ENCODE measurements at regions not wholly inside any gene's neighbourhood (a gene's known extent, or its start where the extent isn't known, plus 50 kb on each side); places are given as distances from the start of the nearest gene placed in this dataset.

DNA sequence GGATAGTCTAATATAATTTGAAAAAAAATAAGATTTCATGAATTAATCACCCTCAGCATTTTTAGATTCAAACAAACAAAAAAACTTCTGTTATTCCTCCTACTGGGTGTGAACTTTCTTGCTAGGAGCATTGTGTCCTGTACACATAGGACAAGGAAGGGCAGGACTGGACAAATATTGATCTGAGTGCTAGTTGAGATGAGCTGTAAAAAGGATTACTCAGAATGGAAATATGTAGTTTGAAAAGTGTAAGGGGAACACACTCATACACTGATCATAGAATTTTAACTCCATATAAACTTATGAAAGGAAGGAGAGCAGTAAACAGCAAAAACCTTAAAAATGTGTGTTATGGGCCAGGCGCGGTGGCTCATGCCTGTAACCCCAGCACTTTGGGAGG is 156.5 kb upstream of the ZNF648 start:
- 90% methylated on average over 2 of the region's 2 CpGs; no CpG with 5 or more reads in 1 of the 2 donors for WGBS, 2 donors (ENCODE audit: low coverage in 1 of 2)
- in situ Hi-C loops (cut with MboI; ENCODE audit: low pct_ligation_motif_present in 1 of 4, low pct_unique_long_range_greater_than_20kb in 1 of 4, low sequenced_read_pairs in 3 of 4) (no loop called here), intact Hi-C loops (cut with DNase I; ENCODE audit: low total_unique reads) (no loop called here)
- TF ChIP-seq, protein P1, sequence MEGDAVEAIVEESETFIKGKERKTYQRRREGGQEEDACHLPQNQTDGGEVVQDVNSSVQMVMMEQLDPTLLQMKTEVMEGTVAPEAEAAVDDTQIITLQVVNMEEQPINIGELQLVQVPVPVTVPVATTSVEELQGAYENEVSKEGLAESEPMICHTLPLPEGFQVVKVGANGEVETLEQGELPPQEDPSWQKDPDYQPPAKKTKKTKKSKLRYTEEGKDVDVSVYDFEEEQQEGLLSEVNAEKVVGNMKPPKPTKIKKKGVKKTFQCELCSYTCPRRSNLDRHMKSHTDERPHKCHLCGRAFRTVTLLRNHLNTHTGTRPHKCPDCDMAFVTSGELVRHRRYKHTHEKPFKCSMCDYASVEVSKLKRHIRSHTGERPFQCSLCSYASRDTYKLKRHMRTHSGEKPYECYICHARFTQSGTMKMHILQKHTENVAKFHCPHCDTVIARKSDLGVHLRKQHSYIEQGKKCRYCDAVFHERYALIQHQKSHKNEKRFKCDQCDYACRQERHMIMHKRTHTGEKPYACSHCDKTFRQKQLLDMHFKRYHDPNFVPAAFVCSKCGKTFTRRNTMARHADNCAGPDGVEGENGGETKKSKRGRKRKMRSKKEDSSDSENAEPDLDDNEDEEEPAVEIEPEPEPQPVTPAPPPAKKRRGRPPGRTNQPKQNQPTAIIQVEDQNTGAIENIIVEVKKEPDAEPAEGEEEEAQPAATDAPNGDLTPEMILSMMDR (IDR thresholded peaks at IDR 0.05), result no peak
- TF ChIP-seq POLR2AphosphoS5 (IDR thresholded peaks at IDR 0.05), result peak in 2 of 3 donors; percentile 55 to 62
- TF ChIP-seq EP300 (IDR thresholded peaks at IDR 0.05; ENCODE audit: low read depth), result peak; percentile 91
- no peaks in the 10 kb centered on the region for H3K36me3 ChIP-seq
- peak overlapping the region; percentile 76 to 80 (median 76) for H3K27ac ChIP-seq
- no peak overlapping the region for H3K4me3 ChIP-seq
- no peaks in the 10 kb centered on the region for H3K27me3 ChIP-seq
- H3K9me3 ChIP-seq, result no peaks in the 10 kb centered on the region
- DNase-seq, result no peak
- peaks cover 7 to 37% (median 26%) of the 10 kb centered on the region in 4 donors for H3K4me1 ChIP-seq

DNA sequence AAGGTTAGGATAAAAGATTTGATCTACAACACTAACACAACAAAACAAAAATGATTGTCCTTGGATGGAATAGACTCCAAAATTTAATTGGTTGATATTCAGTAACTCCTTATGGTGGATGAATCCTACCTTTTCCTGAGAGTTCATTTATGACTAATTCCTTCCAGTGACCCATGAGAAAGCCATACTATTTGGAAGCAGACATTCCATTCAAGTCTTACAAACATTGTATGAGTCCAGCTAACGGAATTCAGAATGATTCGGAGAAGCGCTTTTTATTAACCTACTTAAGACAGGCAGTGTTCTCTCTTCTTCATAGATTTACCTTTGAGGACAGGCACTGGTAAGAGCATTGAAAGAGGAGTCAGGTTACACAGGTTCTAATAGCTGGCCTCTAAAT is 155.6 kb upstream of the ZNF648 start:
- TF ChIP-seq, protein P1 (IDR thresholded peaks at IDR 0.05), result no peak
- no peak for TF ChIP-seq EP300 (IDR thresholded peaks at IDR 0.05; ENCODE audit: low read depth)
- TF ChIP-seq POLR2AphosphoS5 (IDR thresholded peaks at IDR 0.05), result no peak
- TF ChIP-seq POLR2A (IDR thresholded peaks at IDR 0.05), result no peak
- Histone ChIP-seq H3K4me3 (no peak overlapping the region), H3K36me3 (no peaks in the 10 kb centered on the region), H3K9me3 (no peaks in the 10 kb centered on the region), H3K4me1 (peaks cover 7 to 37% (median 26%) of the 10 kb centered on the region in 4 donors), H3K27ac (peak overlapping the region in 3 of 4 donors; percentile 62 to 80 (median 76)), H3K27me3 (no peaks in the 10 kb centered on the region)
- WGBS, 2 donors (ENCODE audit: low coverage in 1 of 2), result 97 to 100% methylated on average over 2 to 3 of the region's 3 CpGs
- in situ Hi-C loops (cut with MboI; ENCODE audit: low pct_ligation_motif_present in 1 of 4, low pct_unique_long_range_greater_than_20kb in 1 of 4, low sequenced_read_pairs in 3 of 4), result no loop called here
- no peak for DNase-seq
- intact Hi-C loops (cut with DNase I; ENCODE audit: low total_unique reads), result no loop called here

DNA sequence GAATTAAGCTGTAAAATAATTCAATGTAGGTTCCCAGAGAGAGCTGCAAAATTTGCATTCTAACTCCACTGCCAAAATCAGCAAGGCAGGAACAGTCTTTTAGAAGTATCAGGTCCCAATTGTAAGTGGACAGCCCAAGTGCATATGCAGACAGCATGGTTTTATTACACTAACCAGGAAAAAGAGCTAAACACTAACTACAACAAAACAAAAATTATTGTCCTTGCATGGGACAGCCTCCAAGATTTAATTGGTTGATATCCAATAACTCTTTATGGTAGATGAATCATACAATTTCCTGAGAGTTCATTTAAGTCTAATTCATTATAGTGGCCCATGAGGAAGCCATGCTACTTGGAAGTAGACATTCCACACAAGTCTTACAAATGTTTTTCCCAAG is 154.3 kb upstream of the ZNF648 start:
- in situ Hi-C loops (cut with MboI; ENCODE audit: low pct_ligation_motif_present in 1 of 4, low pct_unique_long_range_greater_than_20kb in 1 of 4, low sequenced_read_pairs in 3 of 4), result no loop called here

DNA sequence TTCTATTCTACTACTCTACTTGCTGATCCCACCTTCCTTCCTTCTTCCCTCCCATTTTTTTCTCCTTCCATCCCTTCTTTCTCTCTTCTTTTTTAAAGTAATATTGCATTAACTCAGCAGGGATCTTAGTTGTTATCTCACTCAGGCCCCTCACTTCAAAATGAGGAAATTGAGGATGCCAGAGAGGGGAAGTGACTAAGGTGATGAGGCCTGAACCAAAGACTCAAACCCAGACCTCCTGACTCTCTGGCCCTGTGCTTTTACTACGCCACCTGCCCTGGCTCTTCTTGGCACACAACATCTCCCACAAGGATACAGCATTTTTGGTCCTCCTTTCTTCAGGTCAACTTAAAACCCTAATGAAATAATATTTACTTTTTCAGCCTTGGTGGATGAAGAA is 151.7 kb upstream of the ZNF648 start:
- no peak overlapping the region for H3K27ac ChIP-seq
- H3K36me3 ChIP-seq, result no peaks in the 10 kb centered on the region
- H3K4me1 ChIP-seq, result peaks cover 4 to 25% (median 17%) of the 10 kb centered on the region in 4 donors
- 67 to 76% methylated on average over 1 of the region's 1 CpG for WGBS, 2 donors (ENCODE audit: low coverage in 1 of 2)
- TF ChIP-seq EP300 (IDR thresholded peaks at IDR 0.05; ENCODE audit: low read depth) (no peak), POLR2AphosphoS5 (IDR thresholded peaks at IDR 0.05) (no peak), POLR2A (IDR thresholded peaks at IDR 0.05) (no peak)
- TF ChIP-seq, protein P1 (IDR thresholded peaks at IDR 0.05), result no peak
- no peak overlapping the region for H3K4me3 ChIP-seq
- no peak for DNase-seq
- no peaks in the 10 kb centered on the region for H3K9me3 ChIP-seq
- intact Hi-C loops (cut with DNase I; ENCODE audit: low total_unique reads), result no loop called here
- in situ Hi-C loops (cut with MboI; ENCODE audit: low pct_ligation_motif_present in 1 of 4, low pct_unique_long_range_greater_than_20kb in 1 of 4, low sequenced_read_pairs in 3 of 4), result no loop called here
- no peaks in the 10 kb centered on the region for H3K27me3 ChIP-seq

More for the DNA sequence above, 154.3 kb upstream of the ZNF648 start:
- DNase-seq, result no peak
- Histone ChIP-seq H3K9me3 (no peaks in the 10 kb centered on the region), H3K4me3 (no peak overlapping the region), H3K4me1 (peaks cover 7 to 37% (median 26%) of the 10 kb centered on the region in 4 donors), H3K36me3 (no peaks in the 10 kb centered on the region), H3K27me3 (no peaks in the 10 kb centered on the region), H3K27ac (peak overlapping the region; percentile 62 to 80 (median 71))
- intact Hi-C loops (cut with DNase I; ENCODE audit: low total_unique reads), result no loop called here
- TF ChIP-seq, protein P1 (IDR thresholded peaks at IDR 0.05), result no peak
- TF ChIP-seq POLR2AphosphoS5 (IDR thresholded peaks at IDR 0.05), result peak in 1 of 3 donors; percentile 53
- TF ChIP-seq EP300 (IDR thresholded peaks at IDR 0.05; ENCODE audit: low read depth), result no peak
- no peak for TF ChIP-seq POLR2A (IDR thresholded peaks at IDR 0.05)
